GM18499 (cell line): ENCODE measurements at regions not wholly inside any gene's neighbourhood (a gene's known extent, or its start where the extent isn't known, plus 50 kb on each side); places are given as distances from the start of the nearest gene placed in this dataset.

ENCODE experiments used
- ATAC-seq: cut with Tn5 transposase; IDR thresholded peaks from one replicate; pipeline ENCODE4 v1.9.1; 2021; ENCODE audit warnings: moderate number of reproducible peaks; ENCODE audit not compliant: insufficient read depth, unreplicated experiment

DNA sequence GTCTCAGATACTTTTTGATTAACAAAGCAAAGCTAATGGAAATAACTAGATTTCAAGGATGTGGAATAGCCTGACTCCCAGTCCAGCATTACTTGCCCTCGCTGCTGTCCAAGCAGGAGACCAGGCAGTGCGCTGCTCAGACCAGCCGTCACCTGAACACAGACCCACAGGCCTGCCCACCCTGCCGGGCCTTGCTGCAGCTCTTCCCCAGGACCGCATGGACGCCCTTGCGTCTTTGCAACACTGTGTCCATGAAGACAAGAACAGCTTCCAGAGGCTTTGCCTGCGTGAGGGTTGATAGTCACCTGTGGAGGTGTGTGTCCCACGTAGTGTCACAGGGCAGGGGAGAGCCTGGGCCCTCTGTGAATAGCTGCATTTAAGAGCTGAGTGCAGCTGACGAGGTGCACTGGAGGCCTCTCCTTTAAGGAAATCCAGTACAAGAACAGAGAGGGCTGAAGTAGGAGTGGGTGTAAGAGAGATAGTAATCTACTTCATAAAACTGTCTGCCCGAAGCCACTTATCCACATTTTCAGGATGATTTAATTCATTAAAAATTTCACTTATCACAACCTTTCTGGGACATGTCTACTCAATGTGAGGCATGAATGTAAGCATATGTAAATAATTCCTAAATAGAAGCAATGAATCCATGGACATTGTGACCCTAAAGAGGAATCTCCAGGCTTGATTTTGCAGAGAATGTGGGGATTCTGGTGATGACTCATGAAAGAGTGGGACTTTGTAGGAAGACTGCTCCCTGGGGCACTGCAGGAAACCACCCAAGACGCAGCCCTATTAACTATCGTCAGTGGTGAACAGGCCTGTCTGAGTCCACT is 176.2 kb upstream of the RAB4A start:
- no peak for ATAC-seq

DNA sequence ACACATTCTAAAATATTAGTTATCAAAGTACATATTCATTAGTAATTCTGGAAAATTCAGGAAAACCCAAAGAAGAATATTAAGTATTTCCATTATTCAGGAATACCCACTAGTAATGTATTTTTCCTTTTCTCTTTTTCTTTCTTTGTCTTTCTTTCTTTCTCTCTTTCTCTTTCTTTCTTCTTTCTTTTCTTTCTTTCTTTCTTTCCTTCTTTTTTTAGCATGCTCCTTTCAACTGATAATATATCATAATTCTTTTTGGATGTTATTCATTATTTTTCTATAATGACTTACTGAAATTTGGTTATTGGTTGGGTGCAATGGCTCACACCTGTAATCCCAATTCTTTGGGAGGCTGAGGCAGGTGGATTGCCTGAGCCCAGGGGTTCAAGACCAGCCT is 175.6 kb upstream of the RAB4A start:
- no peak for ATAC-seq

DNA sequence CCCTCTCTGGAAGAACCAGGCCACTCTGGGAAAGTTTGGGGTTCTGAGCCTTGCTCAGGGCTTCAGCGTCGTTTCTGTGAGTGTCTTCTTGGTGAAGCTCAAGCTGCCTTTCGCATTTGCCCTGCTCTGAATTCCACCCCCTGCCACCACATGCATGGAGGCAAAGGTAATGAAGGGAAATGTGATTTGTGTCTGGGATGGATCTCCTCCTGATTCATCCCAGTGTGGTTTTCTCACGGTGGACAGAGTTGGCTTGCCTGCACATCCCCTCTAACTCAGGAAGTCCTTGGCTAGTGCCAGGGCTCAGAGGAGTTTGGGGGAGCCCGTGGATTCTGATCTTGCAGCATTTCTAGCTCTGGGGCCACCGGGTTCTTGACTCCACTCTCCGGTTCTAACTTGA is 173.6 kb upstream of the RAB4A start:
- ATAC-seq, result no peak

DNA sequence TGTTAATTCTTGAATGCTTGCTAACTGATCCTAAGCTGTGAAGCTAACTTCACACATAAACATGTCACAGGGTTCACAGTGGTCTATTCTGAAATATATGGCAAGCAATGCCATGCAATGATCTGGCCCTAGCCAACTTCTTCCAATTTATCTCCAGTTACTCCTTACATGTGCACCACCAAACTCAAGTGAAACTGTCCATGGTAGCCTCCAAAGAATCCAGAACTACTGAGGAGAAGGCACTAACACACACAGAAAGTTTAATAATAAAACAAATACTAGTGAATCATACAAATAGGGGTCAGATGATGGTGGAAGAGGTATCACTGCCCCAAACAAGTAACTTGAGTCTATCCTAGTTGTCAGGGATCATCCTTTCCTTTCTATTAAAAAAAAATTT is 172.6 kb upstream of the RAB4A start:
- ATAC-seq, result no peak

DNA sequence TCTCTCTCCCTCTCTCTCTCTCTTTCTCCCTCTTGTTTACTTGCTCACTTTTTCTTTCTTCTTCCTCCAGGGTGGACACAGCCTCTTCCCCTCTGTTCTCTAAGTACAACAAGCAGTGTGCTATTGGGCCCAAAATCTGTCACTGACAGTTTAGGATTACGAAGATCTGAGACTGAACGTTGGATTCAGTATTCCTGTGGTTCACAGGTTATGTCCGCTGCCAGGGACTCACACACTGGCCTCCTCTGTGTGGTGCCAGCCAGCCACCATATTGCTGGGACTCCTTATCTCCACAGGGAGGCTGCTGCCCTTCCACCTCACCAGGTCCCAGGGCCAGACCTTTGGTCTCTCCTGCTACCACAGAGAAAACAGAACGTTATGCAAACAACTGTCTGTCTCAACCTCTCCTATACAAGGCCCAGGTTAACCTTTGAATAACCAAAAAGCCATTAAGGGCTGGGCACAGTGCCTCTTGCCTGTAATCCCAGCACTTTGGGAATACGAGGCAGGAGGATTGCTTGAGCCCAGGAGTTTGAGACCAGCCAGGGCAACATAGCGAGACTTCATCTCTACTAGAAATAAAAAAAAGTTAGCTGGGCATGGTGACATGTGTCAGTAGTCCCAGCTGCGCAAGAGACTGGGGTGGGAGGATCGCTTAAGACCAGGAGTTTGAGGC is 171.9 kb upstream of the RAB4A start:
- no peak for ATAC-seq

DNA sequence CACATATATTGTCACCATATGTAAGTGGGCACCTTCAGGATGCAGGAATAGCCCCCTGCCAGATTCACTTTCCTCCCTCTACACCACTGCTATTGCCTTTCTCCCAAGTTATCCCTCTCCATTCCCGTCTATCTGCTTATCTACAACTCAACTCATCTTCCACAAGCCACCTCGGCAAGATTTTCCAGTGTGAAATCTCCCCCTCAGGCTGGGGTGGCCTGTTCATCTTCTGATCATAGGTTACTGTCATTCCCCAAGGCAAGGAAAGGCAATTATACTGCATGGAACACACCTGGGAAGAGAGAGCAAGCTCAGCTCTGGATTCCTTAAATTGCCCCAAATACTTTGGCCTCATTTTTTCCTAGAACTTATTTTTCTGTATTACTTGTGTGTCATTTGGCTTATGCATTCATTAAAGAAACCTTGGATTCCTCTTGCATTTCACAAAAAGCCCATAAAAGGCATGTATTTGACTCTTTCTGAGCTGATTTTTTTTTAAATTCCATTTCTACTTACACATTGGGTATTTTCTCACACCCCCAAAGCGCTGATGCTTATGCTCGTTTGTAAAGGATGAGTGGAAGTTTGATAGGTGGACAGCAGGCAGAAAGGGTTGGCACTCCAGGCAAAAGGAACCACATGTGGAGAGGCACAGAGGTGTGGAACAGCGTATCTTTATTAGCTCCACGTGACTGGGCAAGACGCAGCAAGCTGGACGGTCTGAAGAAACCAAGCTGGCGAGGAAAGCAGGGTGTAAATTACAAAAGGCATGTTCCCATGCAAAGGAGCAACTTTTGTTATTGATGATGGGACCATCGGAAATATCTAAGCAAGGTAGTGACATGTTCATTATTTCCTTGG is 169.7 kb upstream of the RAB4A start:
- ATAC-seq, result no peak

DNA sequence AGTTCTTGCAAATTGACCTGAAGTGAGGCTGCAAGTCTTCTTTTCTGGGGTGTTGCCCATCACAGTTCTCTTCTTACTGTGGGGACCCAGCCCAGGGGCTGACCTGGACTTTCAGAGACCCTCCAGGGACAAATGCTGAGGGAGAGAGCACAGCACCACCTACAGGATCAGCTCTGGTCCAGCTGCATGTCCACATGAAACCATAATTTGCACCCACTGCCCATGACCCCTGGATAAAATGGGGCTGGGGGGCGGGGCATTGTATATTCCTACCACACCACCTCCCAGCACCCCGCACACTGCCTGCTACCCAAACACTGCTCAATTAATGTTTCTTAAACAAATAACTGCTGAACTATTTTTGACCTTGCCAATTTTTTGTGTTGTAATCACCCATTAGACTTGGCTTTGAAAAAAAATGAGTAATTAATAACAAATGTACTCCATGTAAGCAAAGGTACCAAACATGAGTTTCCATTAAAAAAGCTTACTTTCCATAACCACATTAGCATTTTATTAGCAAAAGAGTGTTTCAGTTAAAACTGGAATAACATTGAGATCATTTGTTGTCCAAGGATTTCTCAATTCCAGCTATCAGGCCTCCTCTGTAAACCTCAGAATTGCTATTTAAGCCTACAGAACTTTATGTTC is 168.0 kb upstream of the RAB4A start:
- ATAC-seq, result no peak

DNA sequence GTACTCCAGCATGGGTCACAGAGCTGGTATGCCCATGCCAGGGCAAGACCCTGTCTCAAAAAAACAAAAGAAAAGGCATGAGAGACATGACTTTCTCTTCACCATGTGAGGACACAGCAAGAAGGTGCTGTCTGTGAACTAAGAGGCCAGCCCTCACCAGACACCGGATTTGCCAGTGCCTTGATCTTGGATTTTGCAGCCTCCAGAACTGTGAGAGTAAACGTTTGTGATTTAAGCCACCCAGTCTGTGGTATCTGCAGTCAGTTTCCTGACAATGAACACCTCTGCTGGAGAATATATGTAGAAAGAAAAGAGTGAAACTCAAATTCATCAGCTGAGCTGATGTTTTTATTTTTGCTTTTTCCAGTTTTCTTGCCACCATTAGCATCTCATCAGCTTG is 166.3 kb upstream of the RAB4A start:
- no peak for ATAC-seq

DNA sequence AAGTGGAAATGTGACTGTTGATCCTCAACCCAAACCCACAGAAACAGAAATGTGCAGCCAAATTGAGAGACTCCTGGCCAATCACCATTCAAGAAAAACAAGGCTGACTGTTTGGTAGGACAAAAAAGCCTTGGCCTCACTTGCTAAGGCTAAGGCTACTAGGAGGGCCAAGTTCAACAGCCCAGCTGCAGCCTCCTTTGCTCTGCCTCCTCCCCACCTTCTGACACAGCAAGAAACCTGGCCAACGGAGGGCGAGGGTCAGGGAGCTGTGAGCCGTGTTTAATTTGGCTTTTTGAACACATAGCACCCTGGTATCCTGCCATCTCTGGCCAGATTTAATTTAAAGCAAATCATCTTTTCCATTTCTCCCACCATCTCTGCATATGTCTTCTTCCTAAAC is 165.8 kb upstream of the RAB4A start:
- no peak for ATAC-seq

DNA sequence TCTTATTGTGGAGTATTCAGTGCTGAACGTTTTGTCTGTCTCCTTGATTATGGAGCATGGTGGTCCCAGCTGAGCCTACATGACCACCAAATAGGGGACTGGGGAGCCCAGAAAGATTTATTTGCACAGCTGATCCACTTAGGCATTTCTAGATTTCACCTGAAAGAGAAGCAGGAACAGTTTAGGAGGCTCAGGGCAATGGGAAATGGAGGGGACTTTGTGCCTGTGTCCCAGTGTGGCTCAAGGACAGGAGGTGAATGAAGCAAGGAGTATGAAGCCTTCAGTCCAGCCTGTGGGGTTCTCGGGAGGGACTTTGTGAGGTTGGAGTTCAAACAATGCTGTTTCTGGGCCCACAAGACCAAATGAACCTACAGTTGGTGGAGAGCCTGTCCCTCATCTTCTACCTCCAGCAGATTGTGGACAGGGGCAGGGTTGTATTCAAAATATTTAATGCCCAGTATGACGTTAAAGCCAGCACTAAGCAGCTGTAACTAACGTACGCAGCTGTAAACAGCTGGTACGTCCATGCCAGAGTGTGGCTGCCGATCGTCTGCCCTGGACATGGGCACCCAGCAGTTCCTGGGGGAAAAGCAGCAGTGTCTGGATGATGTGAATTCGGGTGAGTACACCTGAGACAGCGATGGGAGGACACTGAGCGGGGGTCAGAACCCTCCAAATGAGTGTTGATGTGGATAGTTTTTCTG is 164.9 kb upstream of the RAB4A start:
- ATAC-seq, result no peak

DNA sequence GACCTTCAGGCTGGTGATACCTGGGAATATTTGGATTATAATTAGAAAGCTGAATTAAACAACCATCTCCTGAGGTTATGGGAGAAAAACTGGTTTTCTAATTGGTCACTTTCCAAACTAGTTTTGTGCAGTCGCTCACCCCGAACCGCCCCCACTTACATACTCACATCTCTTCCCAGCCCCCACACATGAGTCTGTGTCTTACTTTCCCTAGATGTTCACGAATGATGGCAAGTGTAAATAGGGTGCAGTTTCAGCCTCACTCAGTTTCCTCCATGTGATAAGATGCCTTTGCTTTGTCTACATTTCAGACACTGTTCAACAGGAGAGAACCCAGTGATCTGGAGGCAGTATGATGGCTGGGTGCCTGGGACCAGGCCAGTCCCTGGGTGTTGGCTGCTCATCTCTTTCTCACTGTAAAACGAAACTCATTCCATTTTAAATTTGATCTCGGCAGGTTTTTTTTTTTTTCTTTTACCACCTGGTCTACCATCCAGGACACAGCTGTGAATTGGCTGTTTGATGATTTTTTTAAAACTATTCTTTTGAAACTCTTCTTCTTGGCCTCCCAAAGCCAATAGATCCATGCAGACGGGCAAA is 164.3 kb upstream of the RAB4A start:
- ATAC-seq, result no peak

DNA sequence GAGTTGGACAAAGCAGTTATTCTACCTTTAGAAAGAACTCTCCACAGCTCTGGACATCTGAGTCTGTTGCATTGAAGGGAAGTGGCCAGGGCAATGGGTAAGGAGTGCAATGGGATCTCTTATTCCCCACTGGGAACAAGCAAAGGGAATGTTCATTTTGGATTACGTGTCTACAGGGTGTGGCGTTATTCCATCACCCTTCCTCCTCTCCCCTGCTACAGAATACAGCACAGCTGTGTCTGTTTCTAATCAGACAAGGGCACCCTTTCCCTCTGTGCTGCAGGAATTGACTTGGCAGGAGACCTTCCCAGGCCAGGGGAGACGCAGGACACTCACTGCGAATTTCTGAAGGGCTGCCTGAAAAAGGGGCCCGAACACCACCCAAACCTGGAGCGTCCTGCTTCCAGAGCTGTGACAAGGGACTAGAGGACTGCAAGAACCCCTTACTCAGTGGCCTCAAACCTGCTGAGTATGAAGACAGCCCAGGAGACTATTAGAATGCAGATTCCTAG is 163.6 kb upstream of the RAB4A start:
- ATAC-seq, result no peak

DNA sequence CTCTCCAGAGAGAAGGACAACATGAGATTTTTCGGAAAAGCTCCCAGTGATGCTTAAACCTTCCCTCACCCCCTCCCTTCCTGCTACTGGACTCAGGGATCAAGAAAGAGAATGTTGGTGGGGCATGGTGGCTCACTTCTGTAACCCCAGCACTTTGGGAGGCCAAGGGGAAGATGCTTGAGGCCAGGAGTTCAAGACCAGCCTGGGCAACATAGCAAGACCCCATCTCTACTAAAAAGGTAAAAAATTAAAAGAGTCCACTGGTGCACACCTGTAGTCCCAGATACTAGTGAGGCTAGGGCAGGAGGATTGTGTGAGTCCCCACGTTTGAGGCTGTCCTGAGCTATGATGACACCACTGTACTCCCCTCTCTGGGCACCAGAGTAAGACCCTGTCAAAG is 162.9 kb upstream of the RAB4A start:
- no peak for ATAC-seq

DNA sequence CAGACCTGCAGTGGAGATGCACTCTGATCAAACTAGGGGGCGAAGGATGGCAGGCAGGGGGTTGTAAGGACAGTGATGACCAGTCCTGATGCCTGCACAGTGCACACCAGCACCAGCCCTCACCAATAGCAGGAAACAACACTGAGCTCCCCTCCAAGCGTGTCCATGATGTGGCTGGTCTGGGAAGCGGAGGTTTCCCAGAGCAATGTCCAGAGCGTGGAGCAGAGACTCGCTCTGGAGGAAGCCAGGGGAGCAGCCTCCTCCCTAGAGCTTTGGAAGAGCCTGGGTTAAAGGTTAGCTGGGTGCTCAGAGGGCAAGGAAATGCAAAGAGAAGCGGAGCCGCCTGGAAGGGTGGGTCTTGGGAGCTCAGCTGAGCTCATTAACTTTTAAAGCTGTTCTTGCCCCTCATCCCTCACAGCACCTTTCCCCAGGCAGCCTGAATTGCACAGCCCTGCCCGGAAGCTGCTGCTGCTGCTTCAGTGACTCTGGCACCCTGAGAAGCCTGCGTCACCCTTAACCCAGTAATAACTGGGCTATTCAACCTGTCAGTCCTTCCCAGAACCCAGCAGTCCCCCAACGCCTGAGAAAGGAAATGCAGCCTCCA is 162.2 kb upstream of the RAB4A start:
- ATAC-seq, result no peak

DNA sequence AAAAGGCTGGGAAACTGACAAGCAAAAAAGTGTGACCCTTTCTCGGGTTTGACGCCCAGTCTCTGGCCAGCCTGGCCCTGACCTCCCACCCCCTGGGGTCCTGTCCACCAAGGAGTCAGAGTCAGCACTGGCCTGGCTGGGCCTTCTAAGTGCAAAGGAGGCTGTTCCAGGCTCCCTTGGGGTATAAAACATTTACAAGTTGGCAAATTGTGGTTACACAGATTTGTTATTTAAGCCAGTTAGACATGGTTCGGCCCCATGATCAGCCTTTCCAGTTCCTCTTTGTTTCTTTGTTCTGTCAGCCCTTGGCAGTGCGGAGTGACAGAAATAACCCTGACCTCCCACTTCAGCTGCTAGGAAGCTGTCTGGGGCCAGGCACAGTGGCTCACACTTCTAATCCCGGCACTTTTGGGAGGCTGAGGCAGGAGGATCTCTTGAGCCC is 161.6 kb upstream of the RAB4A start:
- ATAC-seq, result no peak

DNA sequence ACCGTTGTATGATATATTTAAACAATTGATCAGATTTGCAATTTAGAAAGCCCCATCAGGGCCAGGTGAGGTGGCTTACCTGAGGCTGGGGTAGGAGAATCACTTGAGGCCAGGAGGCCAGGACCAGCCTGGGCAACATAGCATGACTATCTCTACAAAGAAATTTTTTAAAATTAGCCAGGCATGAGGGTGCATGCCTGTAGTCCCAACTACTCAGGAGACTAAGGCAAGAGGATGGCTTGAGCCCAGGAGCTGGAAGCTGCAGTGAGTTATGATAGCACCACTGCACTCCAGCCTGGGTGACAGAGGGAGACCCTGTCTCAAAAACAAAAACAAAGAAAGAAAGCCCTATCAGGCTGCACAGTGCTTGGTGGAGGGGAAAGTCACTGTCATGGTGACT is 159.9 kb upstream of the RAB4A start:
- ATAC-seq, result no peak

DNA sequence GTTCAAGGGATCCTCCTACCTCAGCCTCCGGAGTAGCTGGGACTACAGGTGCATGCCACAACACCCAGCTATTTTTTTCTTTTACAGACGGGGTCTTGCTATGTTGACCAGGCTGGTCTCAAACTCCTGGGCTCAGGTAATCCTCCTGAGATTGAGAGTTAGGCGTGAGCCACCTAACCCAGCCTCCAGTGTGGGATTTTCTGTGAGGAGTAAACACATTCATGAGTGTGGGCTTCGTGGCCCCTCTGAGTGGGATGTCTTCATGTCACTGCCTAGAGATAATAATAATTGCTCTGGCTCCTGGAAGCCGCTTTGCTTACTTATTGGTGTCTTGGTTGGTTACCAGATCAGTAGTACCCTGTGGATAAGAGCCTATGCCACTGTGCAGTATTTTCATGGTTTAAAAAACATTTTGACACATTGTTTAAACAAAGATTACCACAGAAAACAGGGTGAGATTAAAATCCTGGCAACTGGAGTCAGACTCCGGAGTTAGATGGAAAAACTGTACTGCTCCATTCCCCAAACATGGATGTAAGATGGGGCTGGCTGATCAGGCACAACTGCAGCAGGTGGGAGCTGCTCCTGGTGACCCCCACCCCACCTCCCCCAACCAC is 159.1 kb upstream of the RAB4A start:
- no peak for ATAC-seq

DNA sequence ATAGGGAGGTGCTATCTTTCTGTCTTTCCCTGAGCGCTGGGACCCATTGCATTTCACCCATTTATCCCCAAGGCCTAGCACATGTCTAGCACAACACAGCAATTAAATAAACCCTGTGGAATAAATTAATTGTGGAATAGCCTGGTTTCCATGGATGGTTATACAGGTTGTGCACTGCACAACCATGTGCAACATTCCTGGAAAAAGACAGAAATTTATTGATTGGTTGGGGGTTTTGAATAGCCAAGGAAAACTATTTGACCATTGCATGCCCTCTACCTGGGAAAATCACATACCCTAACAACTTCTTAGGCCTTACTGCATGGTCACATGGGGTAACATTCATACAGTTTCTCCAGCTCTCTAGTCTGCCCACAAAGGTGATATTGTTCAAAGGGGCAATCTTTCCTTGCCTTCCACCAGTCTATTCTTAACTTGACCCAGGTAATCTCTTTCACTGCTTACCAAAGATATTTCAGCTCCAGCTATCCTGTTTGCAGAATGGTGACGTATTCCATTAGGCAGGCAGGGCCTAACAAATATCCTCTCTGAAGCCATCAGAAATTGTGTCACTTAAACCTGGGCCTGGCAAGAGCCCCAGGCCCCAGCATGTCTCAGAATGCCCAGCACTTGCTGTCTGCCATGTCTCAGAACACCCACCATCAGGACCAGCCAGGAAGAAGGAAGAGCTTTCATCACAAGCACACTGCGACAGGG is 157.9 kb upstream of the RAB4A start:
- no peak for ATAC-seq
